ENCODE measurements at regions not wholly inside any gene's neighbourhood (a gene's known extent, or its start where the extent isn't known, plus 50 kb on each side); places are given as distances from the start of the nearest gene placed in this dataset.
"Not testable (repeated sequence)": the region's sequence is repeated elsewhere in the genome, so short reads cannot be mapped to it uniquely, and the experiment has no call there.

DNA sequence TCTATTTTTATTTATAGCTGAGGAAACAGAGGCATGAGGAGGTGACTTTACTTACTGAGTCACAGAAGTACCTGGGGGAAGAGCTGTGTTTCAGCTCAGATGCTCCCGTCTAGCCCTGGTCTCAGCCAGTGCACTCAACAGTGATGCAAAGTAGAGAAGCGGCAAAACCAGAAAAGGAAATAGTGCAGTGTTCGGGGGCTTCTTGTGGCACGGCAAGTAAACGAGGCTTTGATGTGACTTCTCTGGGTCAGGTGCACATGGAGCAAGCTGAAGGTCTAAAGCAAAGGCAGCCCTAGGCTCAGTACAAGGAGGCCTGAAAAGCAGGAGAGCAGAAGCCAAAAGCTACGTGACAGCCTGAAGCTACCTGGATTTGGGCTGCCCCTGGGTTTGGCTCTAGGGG, 526.7 kb upstream of the ADAMTS16 start:
- no peak for DNase-seq

GRCh38 chr5:4614088-4614487, 526.0 kb upstream of the ADAMTS16 start:
- no peak for DNase-seq

DNA sequence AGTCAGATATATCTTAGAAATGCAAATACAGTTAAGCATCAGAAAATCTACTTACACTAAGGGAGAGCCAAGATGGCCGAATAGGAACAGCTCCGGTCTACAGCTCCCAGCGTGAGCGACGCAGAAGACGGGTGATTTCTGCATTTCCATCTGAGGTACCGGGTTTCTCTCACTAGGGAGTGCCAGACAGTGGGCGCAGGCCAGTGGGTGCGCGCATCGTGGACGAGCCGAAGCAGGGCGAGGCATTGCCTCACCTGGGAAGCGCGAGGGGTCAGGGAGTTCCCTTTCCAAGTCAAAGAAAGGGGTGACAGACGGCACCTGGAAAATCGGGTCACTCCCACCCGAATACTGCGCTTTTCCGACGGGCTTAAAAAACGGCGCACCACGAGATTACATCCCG, 524.8 kb upstream of the ADAMTS16 start:
- not testable (repeated sequence) for DNase-seq

GRCh38 chr5:4625206-4625896, 514.8 kb upstream of the ADAMTS16 start:
- no peak for DNase-seq

- no peak for DNase-seq
These were observed 513.0 kb upstream of the ADAMTS16 start for GRCh38 chr5:4627131-4627530.

- DNase-seq = no peak
These were observed 512.2 kb upstream of the ADAMTS16 start for GRCh38 chr5:4627929-4628328.

DNA sequence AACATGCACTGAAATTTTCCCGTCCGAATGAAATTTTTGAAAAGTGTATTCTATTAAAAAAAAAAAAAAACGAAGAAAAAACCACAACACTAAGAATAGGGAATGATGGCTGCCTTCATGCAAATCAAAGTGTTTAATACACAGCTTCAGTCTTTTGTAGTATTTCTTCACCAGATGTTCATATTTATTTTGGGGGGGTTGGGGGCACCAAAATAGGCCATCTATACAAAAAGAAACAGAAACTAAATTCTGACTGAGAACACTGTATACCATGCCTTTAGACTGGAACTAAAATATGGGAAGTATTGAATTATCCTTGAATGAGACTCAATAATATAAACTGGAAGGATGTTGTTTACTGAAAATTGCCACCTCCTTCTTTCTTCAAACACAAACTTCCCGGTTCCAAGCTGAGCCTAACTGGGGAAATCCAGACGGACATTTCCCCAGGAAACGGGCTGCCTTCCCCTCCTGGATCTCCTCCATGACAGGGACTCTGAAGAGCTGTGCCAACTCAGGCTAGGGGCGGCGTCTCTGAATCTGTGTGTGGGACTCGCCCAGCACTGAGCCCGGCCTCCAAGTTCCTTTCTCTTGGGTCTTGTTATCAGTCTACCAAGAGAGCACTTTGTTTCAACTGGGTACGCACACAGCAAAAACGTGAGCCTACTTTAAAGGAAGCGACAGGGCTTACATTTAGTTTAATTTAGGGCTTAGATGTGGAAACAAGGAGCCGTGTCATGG, 511.3 kb upstream of the ADAMTS16 start:
- no peak for DNase-seq

DNA sequence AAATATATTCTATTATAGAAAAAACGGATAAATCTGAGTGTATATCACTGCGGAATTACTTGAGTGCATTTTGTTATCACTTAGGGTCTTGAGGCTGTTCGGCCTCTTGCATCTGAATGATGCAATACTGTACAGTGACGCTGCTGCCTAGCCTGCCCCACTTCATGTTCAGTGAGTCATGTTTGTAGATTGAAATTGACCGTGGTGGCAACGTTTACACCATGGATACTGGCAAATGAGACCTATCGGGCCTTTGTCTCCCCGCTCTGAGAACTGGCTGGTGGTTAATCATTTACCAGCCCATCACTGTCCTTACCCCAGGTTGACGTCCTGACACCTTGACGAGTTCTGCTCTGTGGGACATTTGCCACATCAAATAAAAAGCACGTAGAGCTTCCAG, 510.1 kb upstream of the ADAMTS16 start:
- DNase-seq = no peak

DNA sequence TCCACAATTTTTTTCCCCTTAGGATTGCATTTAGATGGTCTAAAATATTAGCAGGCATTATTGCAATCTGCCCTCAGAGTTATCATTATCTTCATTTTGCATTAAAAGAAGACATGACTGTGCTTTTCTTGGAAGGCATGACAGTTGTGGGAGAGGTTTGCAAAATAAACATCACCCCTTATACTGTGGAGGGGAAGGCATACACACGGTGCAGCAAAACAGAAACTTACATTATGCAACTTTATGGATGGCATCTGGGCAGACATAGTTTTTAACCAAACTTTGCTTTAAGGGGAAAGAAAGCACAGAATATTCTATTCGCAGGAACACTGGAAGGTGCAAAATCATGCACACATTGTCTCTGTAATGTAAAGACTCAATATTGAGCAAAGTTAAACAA, 505.8 kb upstream of the ADAMTS16 start:
- DNase-seq = no peak

DNA sequence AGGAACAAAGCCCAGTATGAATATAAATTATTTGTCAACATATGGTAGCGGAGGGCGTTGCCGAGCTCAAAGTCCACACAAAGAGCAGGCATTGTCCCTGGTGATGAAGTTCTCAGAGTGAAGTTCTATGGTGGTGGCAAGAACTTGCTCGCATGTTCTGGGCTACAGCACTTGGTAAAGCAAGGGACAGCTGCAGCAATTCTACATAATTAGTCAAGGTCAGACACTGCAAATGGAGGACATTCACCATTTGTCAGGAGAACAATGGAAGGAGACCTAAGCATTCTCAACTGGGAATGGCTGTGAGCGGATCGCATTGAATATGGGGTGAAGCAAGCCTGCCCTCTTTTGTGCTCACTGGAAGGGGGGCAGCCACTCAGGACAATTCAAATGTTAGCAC, 503.8 kb upstream of the ADAMTS16 start:
- no peak for DNase-seq

DNA sequence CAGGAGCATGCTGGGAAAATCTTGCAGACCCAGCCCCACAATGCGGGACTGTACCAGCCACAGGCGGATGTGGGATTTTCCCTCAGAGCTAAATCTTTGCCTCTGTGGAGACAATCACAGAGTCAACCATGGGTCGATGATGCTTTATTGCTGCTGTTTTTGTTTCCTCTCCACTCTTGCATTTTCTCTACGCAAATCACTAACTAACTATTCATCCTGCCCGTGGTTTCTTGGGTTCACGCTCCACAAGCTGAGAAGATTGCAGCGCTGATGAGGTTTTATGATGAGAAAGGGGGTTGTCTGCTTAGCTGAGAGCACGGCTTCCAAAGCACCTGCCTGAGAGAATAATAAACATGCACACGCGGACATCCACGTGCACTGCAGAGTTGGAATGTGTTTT, 500.2 kb upstream of the ADAMTS16 start:
- DNase-seq = no peak

GRCh38 chr5:4640795-4641194, 499.3 kb upstream of the ADAMTS16 start:
- DNase-seq = no peak

DNA sequence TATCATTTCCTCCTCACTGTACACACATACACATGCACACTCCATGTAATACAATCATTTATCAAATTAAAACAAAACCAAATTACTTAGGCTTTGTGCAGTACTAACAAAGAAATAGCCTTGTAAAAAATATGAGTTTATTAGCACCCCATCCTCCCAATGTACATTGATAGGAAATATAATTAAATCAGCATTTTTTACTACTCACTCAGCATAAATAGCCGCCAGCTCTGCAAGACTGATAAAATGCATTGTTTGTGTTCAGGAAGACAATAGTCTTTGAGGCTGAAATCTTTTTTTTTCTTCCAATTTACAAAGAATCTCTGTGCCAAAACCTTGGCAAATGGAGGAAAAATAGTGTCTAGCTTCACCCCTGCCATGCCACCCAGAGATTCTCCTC, 497.6 kb upstream of the ADAMTS16 start:
- DNase-seq = no peak

DNA sequence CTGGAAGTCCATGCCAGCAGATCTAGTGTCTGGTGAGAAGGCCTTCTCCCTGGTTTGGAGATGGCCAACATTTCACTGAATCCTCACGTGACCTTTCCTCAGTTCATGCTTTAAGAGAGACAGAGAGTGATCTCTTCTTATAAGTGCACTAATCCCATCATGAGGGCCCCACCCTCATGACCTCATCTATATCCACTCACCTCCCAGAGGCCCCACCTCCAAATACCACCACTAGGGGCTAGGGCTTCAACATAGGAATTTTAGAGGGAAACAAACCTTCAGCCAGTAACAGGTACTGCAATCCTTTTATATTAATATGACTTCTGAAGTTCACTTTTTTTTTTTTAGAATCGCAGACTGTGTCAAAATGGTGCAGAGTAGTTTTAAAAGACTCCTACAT, 496.9 kb upstream of the ADAMTS16 start:
- no peak for DNase-seq

GRCh38 chr5:4643960-4644359, 496.2 kb upstream of the ADAMTS16 start:
- no peak for DNase-seq

DNA sequence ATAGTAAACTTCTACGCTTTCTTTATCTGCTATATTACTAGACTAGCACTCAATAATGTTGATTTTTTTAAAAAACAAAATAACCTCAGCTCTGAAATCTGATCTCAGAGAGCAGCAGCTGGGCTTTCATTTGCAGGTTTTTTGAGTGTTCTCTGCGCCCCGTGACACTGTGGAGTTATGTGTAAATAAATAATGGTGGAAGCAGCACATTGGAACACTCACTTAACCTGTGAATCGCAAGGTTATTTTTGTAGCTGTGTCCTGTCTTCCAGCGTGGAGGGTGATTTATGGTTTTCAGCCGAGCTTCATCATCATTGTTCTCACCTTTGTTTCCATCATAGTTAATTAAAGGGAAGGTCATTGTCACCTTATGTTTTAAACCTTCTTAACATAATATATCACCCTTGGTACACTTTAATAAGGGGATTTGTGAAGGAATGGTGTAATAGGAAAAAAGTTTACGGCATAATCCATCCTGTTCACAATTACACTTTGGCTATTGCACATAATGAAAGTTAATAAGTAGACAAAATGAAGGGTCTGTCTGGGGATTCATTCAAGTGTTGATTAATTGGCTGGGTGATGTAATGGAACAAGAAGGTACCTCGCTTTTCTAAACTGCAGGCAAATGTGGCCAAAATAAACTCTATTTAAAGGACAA, 493.3 kb upstream of the ADAMTS16 start:
- DNase-seq = no peak

GRCh38 chr5:4647955-4648354, 492.2 kb upstream of the ADAMTS16 start:
- no peak for DNase-seq

GRCh38 chr5:4651806-4652565, 488.1 kb upstream of the ADAMTS16 start:
- DNase-seq = no peak

DNA sequence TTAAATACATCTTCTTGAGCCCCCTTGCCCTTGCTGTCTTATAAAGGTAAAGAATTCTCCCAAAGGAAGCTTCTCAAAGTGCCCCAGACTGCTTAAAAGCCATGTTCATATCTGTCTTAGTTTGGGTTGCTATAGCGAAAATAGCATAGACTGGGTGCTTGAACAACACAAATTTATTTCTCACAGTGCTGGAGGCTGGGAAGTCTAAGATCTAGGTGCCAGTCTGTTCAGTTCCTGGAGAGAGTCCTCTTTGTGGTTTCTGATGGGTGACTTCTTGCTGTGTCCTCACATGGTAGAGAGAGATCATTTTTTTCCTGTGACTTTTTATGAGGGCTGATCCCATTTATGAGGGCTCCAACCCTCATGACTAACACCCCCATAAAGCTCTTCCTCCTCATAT, 486.7 kb upstream of the ADAMTS16 start:
- no peak for DNase-seq

GRCh38 chr5:4659851-4660250, 480.3 kb upstream of the ADAMTS16 start:
- DNase-seq = no peak

DNA sequence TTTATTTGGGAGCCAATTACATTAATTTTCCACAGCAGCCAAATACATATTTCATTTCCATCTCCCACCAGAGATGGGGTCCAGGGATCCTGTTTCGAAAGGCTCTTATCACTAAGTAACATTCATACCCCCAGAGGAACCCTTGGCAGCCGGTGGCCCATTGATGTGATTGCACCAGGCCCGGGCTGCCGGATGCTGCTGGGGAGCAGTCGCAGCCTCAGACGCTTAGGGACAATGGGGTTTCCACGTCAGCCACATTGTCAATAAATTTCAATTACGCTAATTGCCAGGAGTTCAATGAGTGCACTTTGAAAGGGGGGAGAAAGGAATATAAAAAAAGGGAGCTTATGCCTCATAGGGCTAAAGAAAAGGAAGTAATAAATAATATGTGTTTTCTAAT, 478.8 kb upstream of the ADAMTS16 start:
- no peak for DNase-seq

DNA sequence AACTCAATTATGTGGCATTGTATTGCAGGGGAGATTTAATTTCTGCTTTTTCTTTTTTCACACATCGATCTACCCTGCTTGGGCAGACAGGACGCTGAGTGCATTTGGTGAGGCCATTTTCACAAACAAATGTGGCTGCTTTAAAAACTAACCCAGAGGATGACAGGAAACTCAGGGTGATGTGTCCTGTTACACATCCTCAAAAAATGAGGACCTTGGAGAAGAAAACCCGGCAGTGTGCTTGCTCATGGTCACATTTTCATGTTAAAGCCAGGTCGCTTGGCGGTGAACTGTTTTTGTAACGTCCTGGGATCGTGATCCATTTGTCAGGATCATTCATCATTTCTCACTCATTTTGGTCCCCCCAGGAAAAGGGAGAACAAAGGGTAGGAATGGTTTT, 478.3 kb upstream of the ADAMTS16 start:
- DNase-seq = no peak

DNA sequence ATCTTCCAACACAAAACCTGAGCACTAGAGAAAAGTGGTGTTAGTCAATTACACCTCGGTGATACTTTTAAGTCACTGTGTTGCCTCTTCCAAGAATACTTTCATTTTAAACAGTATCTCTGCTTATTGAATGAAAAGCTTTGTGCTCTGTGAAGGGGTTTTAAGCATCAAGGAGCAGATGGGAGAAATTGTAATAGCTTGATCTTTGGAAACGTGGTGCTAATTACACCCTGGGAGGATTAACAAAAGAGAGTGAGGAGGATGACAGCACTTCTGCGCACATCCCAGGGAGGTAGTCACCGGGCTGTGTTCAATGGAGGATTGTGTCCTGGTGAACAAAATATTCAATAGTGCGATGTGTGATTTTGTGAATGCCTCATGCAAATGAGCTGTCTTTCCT, 477.4 kb upstream of the ADAMTS16 start:
- DNase-seq = no peak

DNA sequence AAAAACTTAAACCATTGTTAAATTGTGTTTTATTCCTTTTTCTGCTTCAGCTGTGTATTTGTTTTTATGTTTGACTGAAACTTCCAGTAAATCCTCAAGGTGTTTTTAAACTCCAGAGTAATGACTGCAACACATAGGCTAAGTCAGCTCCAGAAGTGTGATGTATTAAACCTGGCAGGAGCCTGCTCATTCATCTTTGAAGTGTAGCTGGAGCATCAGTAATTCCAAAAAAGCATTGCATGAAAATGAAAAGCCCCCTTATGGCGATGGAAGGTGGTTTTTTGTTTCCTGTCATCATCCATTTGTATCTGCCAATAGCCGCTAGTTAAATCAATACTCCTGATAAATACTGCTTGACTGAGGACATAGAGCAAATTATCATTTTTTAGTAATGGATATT, 474.2 kb upstream of the ADAMTS16 start:
- no peak for DNase-seq

Measured in T1000 (cell line).